ENCODE measurements at regions not wholly inside any gene's neighbourhood (a gene's known extent, or its start where the extent isn't known, plus 50 kb on each side); places are given as distances from the start of the nearest gene placed in this dataset.
A peak's percentile ranks its signal among the peaks of the same experiment; 100 is the strongest.

DNA sequence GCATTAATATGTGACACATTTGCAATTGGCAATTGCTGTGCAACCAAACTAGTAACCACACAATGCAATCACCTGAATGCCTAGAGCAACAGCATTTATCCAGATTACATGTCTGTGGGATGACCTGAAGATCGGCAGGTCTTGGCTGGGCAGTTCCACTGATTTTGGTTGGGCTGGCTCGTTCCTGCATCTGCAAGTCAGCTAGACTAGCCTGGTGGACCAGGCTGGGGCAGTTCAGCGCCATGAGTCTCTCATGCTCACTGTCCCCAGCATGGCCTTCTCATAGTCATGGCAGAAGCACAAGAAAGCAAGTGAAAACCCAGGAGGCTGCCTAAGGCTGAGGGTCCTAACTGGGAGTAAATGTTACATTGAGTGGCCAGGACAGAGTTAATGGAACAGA lies 229.1 kb upstream of the TSHZ3 start:
- no peaks in the 10 kb centered on the region for H3K36me3 ChIP-seq (ENCODE audit: insufficient read depth, low read length)
- H3K27me3 Mint-ChIP-seq (ENCODE audit: low read depth, unreplicated experiment), result peaks cover 22% of the 10 kb centered on the region
- H3K9ac ChIP-seq (ENCODE audit: low read length), result no peak overlapping the region
- peaks cover 4% of the 10 kb centered on the region for H3K27me3 ChIP-seq (ENCODE audit: insufficient read depth, low read length)
- no peaks in the 10 kb centered on the region for H3K36me3 Mint-ChIP-seq (ENCODE audit: low read depth, unreplicated experiment)
- no peak overlapping the region for H3K27ac Mint-ChIP-seq (ENCODE audit: unreplicated experiment)
- no peaks in the 10 kb centered on the region for H3K79me2 ChIP-seq (ENCODE audit: insufficient read depth, low read length)
- H3K4me3 ChIP-seq (ENCODE audit: insufficient read depth, low read depth, low read length), result no peak overlapping the region
- H2AFZ ChIP-seq (ENCODE audit: low read depth, low read length), result no peak overlapping the region
- H3K4me1 ChIP-seq (ENCODE audit: insufficient read depth, low read length), result no peaks in the 10 kb centered on the region
- peaks cover 9% of the 10 kb centered on the region for H3K4me1 Mint-ChIP-seq (ENCODE audit: low read depth, unreplicated experiment)
- no peak overlapping the region for H3K4me3 Mint-ChIP-seq (ENCODE audit: unreplicated experiment)
- TF ChIP-seq EZH2 (IDR thresholded peaks at IDR 0.05; ENCODE audit: insufficient read depth, low read length), result no peak
- no peak for TF ChIP-seq CTCF (IDR thresholded peaks at IDR 0.05; ENCODE audit: insufficient read depth, low read depth, low read length)
- no peak overlapping the region for H3K4me2 ChIP-seq (ENCODE audit: low read length)
- no peaks in the 10 kb centered on the region for H4K20me1 ChIP-seq (ENCODE audit: insufficient read depth, low read length)
- no peak overlapping the region for H3K27ac ChIP-seq (ENCODE audit: low read depth, low read length)
- no peaks in the 10 kb centered on the region for H3K9me3 Mint-ChIP-seq (ENCODE audit: unreplicated experiment)
- DNase-seq (ENCODE audit: low read depth), result no peak
- no peak for FAIRE-seq
- no peaks in the 10 kb centered on the region for H3K9me3 ChIP-seq (ENCODE audit: insufficient read depth, low read depth, low read length)

GRCh38 chr19:31583148-31583547 lies 233.9 kb upstream of the TSHZ3 start:
- peaks cover 12% of the 10 kb centered on the region for H3K4me1 Mint-ChIP-seq (ENCODE audit: low read depth, unreplicated experiment)
- FAIRE-seq, result no peak
- no peak for TF ChIP-seq CTCF (IDR thresholded peaks at IDR 0.05; ENCODE audit: insufficient read depth, low read depth, low read length)

DNA sequence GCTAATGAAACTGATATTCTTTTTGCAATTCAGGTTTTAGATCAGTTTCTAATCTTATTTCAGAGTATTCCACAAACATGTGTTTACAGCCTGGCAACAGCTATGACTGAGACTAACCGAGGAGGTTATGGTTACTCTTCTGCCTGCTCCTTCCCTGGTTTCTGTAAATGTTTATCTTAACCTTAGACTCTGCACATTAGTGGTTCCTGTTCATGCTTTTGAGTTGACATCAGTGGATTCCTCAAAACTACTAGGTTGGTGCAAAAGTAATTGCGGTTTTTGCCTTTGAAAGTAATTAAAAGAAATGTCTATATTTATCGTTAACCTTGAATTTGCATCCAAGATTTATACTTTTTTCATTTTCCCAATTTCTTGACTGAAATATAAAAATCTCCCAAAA lies 237.0 kb upstream of the TSHZ3 start:
- no peak overlapping the region for H3K4me2 ChIP-seq (ENCODE audit: low read length)
- H3K27me3 ChIP-seq (ENCODE audit: insufficient read depth, low read length), result no peaks in the 10 kb centered on the region
- FAIRE-seq (no peak), DNase-seq (ENCODE audit: low read depth) (peak; percentile 59)
- no peak overlapping the region for H3K4me3 ChIP-seq (ENCODE audit: insufficient read depth, low read depth, low read length)
- H3K4me1 ChIP-seq (ENCODE audit: insufficient read depth, low read length), result no peaks in the 10 kb centered on the region
- Mint-ChIP-seq H3K27ac (ENCODE audit: unreplicated experiment) (peak overlapping the region; percentile 73), H3K36me3 (ENCODE audit: low read depth, unreplicated experiment) (no peaks in the 10 kb centered on the region), H3K4me3 (ENCODE audit: unreplicated experiment) (peak overlapping the region; percentile 12), H3K4me1 (ENCODE audit: low read depth, unreplicated experiment) (peaks cover 12% of the 10 kb centered on the region), H3K27me3 (ENCODE audit: low read depth, unreplicated experiment) (peaks cover 14% of the 10 kb centered on the region), H3K9me3 (ENCODE audit: unreplicated experiment) (no peaks in the 10 kb centered on the region)
- no peaks in the 10 kb centered on the region for H3K9me3 ChIP-seq (ENCODE audit: insufficient read depth, low read depth, low read length)
- no peaks in the 10 kb centered on the region for H3K79me2 ChIP-seq (ENCODE audit: insufficient read depth, low read length)
- H2AFZ ChIP-seq (ENCODE audit: low read depth, low read length), result no peak overlapping the region
- TF ChIP-seq CTCF (IDR thresholded peaks at IDR 0.05; ENCODE audit: insufficient read depth, low read depth, low read length) (no peak), EZH2 (IDR thresholded peaks at IDR 0.05; ENCODE audit: insufficient read depth, low read length) (no peak)
- H3K9ac ChIP-seq (ENCODE audit: low read length), result no peak overlapping the region
- H3K36me3 ChIP-seq (ENCODE audit: insufficient read depth, low read length), result no peaks in the 10 kb centered on the region
- no peaks in the 10 kb centered on the region for H4K20me1 ChIP-seq (ENCODE audit: insufficient read depth, low read length)
- H3K27ac ChIP-seq (ENCODE audit: low read depth, low read length), result no peak overlapping the region

More at GRCh38 chr19:31583148-31583547, 233.9 kb upstream of the TSHZ3 start:
- Histone ChIP-seq H3K79me2 (ENCODE audit: insufficient read depth, low read length) (no peaks in the 10 kb centered on the region), H2AFZ (ENCODE audit: low read depth, low read length) (no peak overlapping the region), H3K27ac (ENCODE audit: low read depth, low read length) (no peak overlapping the region), H3K27me3 (ENCODE audit: insufficient read depth, low read length) (no peaks in the 10 kb centered on the region), H3K9me3 (ENCODE audit: insufficient read depth, low read depth, low read length) (no peaks in the 10 kb centered on the region), H3K4me2 (ENCODE audit: low read length) (no peak overlapping the region), H3K9ac (ENCODE audit: low read length) (no peak overlapping the region), H4K20me1 (ENCODE audit: insufficient read depth, low read length) (no peaks in the 10 kb centered on the region), H3K4me1 (ENCODE audit: insufficient read depth, low read length) (no peaks in the 10 kb centered on the region), H3K4me3 (ENCODE audit: insufficient read depth, low read depth, low read length) (no peak overlapping the region), H3K36me3 (ENCODE audit: insufficient read depth, low read length) (no peaks in the 10 kb centered on the region)
- Mint-ChIP-seq H3K36me3 (ENCODE audit: low read depth, unreplicated experiment) (no peaks in the 10 kb centered on the region), H3K9me3 (ENCODE audit: unreplicated experiment) (no peaks in the 10 kb centered on the region), H3K4me3 (ENCODE audit: unreplicated experiment) (no peak overlapping the region), H3K27ac (ENCODE audit: unreplicated experiment) (no peak overlapping the region), H3K27me3 (ENCODE audit: low read depth, unreplicated experiment) (peaks cover 8% of the 10 kb centered on the region)
- DNase-seq (ENCODE audit: low read depth), result no peak

Measured in astrocyte (in vitro differentiated cells and primary cell).